Spleen (tissue), 11 donors: ENCODE measurements at regions not wholly inside any gene's neighbourhood (a gene's known extent, or its start where the extent isn't known, plus 50 kb on each side); places are given as distances from the start of the nearest gene placed in this dataset.

Source experiments
- DNase-seq: peaks from one replicate; pipeline ENCODE4 v3.0.0-alpha.2; 2020
- H3K27ac ChIP-seq, 8 donors: fragments of 200-600 bp; sonication (generic) in 7 of 8; 1 replicate in 4 of 8; 2 replicates in 4 of 8; pipeline versions ENCODE4 v1.5.0 to v1.8.0; 2016 to 2021; ENCODE audit warnings: inconsistent platforms in 4 of 8, mild to moderate bottlenecking in 4 of 8, moderate library complexity in 1 of 8
- H3K27me3 ChIP-seq, 7 donors: fragments of 200-600 bp; sonication (generic) in 6 of 7; replicated peaks in 1 of 7; 1 replicate in 4 of 7; 2 replicates in 3 of 7; pipeline versions ENCODE4 v1.5.0 to v1.8.0; 2016 to 2021; ENCODE audit warnings: inconsistent platforms in 3 of 7, mild to moderate bottlenecking in 1 of 7
- H3K36me3 ChIP-seq, 6 donors: fragments of 200-600 bp; sonication (generic) in 5 of 6; 1 replicate in 4 of 6; 2 replicates in 2 of 6; pipeline versions ENCODE4 v1.5.0 to v1.8.0; 2016 to 2021; ENCODE audit warnings: inconsistent platforms in 2 of 6
- H3K4me1 ChIP-seq, 6 donors: fragments of 200-600 bp; sonication (generic) in 5 of 6; 1 replicate in 3 of 6; 2 replicates in 3 of 6; pipeline versions ENCODE4 v1.5.0 to v1.8.0; 2016 to 2021; ENCODE audit warnings: inconsistent platforms in 3 of 6
- H3K4me3 ChIP-seq, 8 donors: fragments of 200-600 bp; sonication (generic) in 7 of 8; 1 replicate in 4 of 8; 2 replicates in 4 of 8; pipeline versions ENCODE4 v1.5.0 to v1.8.0; 2016 to 2021; ENCODE audit warnings: inconsistent platforms in 4 of 8, mild to moderate bottlenecking in 4 of 8, moderate library complexity in 2 of 8
- H3K9me3 ChIP-seq, 8 donors: fragments of 200-600 bp; sonication (generic) in 7 of 8; 1 replicate in 4 of 8; 2 replicates in 4 of 8; pipeline versions ENCODE4 v1.5.0 to v1.8.0; 2016 to 2021; ENCODE audit warnings: inconsistent platforms in 4 of 8
- POLR2A ChIP-seq, 3 donors: fragments of 450-650 bp; IDR thresholded peaks; one replicate each; pipeline ENCODE4 v1.5.1; 2017; ENCODE audit warnings: antibody characterized with exemption in 3 of 3, mild to moderate bottlenecking in 1 of 3
- POLR2AphosphoS5 ChIP-seq, 3 donors: sonication (generic); formaldehyde crosslinking; IDR thresholded peaks; one replicate each; pipeline ENCODE4 v1.5.1; 2017; ENCODE audit warnings: antibody characterized with exemption in 3 of 3
- WGBS, 5 donors: extraction: QIAGEN DNeasy Blood & Tissue Kit in 3 of 5; methylation state at CpG; one replicate each; pipeline versions ENCODE4 v1.1.5 to v1.1.7; 2013 to 2018; 5-methylcytosine and 5-hydroxymethylcytosine counted together
- intact Hi-C: fragments of 100-400 bp; cut with DNase I; formaldehyde crosslinking; loops from one replicate; pipeline ENCODE4 v1.15.0; 2023; ENCODE audit warnings: low total_unique reads
- TF ChIP-seq, protein P1 (sequence below), 11 experiments: fragments of 200-600 bp in 7 of 11; fragments of 450-650 bp in 4 of 11; sonication (generic) in 4 of 11; IDR thresholded peaks in 8 of 11; conservative IDR thresholded peaks in 3 of 11; 1 replicate in 7 of 11; 2 replicates in 4 of 11; pipeline versions ENCODE4 v1.4.0 to v1.8.0; 2016 to 2021; ENCODE audit warnings: antibody characterized with exemption in 11 of 11, inconsistent platforms in 4 of 11, mild to moderate bottlenecking in 1 of 11
- donor health status: healthy with polysubstance abuse.
- donor health status: DM: no; HTN: no; CAD: no; lungs with moderate emphysema.
- donor health status: DM: no; HTN: no; CAD: no.
- donor health status: Bipolar disorder and iron deficiency.
- donor health status: healthy.
- donor health status: DM: no; HTN: no; CAD: no.
- donor health status: DM: yes; HTN: yes; CAD: no.

- peaks cover 0 to 7% (median 1%) of the 10 kb centered on the region in 6 donors for H3K4me1 ChIP-seq
- 55 to 73% (median 65%) methylated on average over 7 of the region's 7 CpGs for WGBS, 5 donors
- no peak overlapping the region for H3K4me3 ChIP-seq
- TF ChIP-seq POLR2AphosphoS5 (IDR thresholded peaks at IDR 0.05) = no peak
- H3K9me3 ChIP-seq = peaks cover 0 to 14% (median 2%) of the 10 kb centered on the region in 8 donors
- H3K27me3 ChIP-seq = no peaks in the 10 kb centered on the region
- DNase-seq = no peak
- H3K27ac ChIP-seq = no peak overlapping the region
- intact Hi-C loops = no loop called here
- no peaks in the 10 kb centered on the region for H3K36me3 ChIP-seq
Observed at GRCh38 chr6:14957355-14958059, 288.4 kb upstream of the JARID2 start.

GRCh38 chr6:14959324-14959885, 286.5 kb upstream of the JARID2 start:
- Histone ChIP-seq H3K27me3 (no peaks in the 10 kb centered on the region), H3K4me1 (peaks cover 0 to 7% (median 1%) of the 10 kb centered on the region in 6 donors), H3K27ac (no peak overlapping the region), H3K9me3 (peaks cover 0 to 14% (median 2%) of the 10 kb centered on the region in 8 donors), H3K4me3 (no peak overlapping the region), H3K36me3 (no peaks in the 10 kb centered on the region)
- no peak for DNase-seq
- 74 to 92% (median 82%) methylated on average over 6 of the region's 6 CpGs for WGBS, 5 donors
- TF ChIP-seq, protein P1, sequence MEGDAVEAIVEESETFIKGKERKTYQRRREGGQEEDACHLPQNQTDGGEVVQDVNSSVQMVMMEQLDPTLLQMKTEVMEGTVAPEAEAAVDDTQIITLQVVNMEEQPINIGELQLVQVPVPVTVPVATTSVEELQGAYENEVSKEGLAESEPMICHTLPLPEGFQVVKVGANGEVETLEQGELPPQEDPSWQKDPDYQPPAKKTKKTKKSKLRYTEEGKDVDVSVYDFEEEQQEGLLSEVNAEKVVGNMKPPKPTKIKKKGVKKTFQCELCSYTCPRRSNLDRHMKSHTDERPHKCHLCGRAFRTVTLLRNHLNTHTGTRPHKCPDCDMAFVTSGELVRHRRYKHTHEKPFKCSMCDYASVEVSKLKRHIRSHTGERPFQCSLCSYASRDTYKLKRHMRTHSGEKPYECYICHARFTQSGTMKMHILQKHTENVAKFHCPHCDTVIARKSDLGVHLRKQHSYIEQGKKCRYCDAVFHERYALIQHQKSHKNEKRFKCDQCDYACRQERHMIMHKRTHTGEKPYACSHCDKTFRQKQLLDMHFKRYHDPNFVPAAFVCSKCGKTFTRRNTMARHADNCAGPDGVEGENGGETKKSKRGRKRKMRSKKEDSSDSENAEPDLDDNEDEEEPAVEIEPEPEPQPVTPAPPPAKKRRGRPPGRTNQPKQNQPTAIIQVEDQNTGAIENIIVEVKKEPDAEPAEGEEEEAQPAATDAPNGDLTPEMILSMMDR (IDR thresholded peaks at IDR 0.05 in 8 of 11, conservative IDR thresholded peaks at IDR 0.05 in 3 of 11) = no peak
- TF ChIP-seq POLR2A (IDR thresholded peaks at IDR 0.05) (no peak), POLR2AphosphoS5 (IDR thresholded peaks at IDR 0.05) (no peak)
- intact Hi-C loops = no loop called here

- no peaks in the 10 kb centered on the region for H3K36me3 ChIP-seq
- intact Hi-C loops = no loop called here
- peaks cover 0 to 11% (median 9%) of the 10 kb centered on the region in 8 donors for H3K9me3 ChIP-seq
- no peak overlapping the region for H3K27ac ChIP-seq
- H3K4me1 ChIP-seq = no peaks in the 10 kb centered on the region
- TF ChIP-seq, protein P1 (IDR thresholded peaks at IDR 0.05 in 8 of 11, conservative IDR thresholded peaks at IDR 0.05 in 3 of 11) = no peak
- TF ChIP-seq POLR2AphosphoS5 (IDR thresholded peaks at IDR 0.05) = no peak
- TF ChIP-seq POLR2A (IDR thresholded peaks at IDR 0.05) = no peak
- no peaks in the 10 kb centered on the region for H3K27me3 ChIP-seq
- 87 to 93% (median 89%) methylated on average over 11 of the region's 11 CpGs for WGBS, 5 donors
- DNase-seq = no peak
- H3K4me3 ChIP-seq = no peak overlapping the region
Observed at GRCh38 chr6:14964556-14965270, 281.2 kb upstream of the JARID2 start.

DNA sequence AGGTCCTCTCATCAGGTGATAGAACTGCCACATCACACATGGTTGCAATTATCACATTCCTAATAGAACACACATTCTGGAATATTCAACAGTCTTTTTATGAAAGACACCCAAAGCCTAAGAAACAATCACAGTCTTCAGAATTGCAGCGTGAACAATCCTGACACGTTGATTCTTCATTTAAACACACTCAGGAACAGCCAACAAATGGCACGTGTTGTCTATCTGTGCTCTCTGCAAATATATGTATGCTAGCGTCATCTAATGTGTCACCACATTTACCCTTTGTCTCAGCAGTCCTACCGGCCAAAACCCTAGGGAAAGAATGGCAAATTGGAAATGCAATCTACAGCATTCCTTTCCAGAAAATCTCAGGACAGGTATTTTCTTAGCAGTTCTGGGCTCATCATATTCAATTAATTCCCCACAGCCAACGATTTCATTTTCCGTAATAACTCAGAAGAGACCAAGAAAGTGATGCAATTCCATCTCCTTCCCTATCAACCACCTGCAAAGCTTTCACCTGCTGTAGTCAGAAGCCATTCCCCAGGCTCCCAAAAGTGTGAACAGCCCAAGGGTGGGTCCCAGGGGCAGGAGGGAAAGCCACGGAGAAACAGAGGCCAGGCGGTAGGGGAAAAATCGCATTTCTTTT, 280.3 kb upstream of the JARID2 start:
- intact Hi-C loops = no loop called here
- Histone ChIP-seq H3K9me3 (peaks cover 0 to 11% (median 9%) of the 10 kb centered on the region in 8 donors), H3K27ac (no peak overlapping the region), H3K4me3 (no peak overlapping the region), H3K36me3 (no peaks in the 10 kb centered on the region), H3K27me3 (no peaks in the 10 kb centered on the region), H3K4me1 (no peaks in the 10 kb centered on the region)
- WGBS, 5 donors = 75 to 86% (median 82%) methylated on average over 10 of the region's 10 CpGs
- DNase-seq = no peak
- TF ChIP-seq POLR2A (IDR thresholded peaks at IDR 0.05) (no peak), POLR2AphosphoS5 (IDR thresholded peaks at IDR 0.05) (no peak)
- TF ChIP-seq, protein P1 (IDR thresholded peaks at IDR 0.05 in 8 of 11, conservative IDR thresholded peaks at IDR 0.05 in 3 of 11) = no peak
